RWPE1 (cell line): ENCODE measurements at regions not wholly inside any gene's neighbourhood (a gene's known extent, or its start where the extent isn't known, plus 50 kb on each side); places are given as distances from the start of the nearest gene placed in this dataset.

Source experiments
- CTCF ChIA-PET: fragments of 350-600 bp; sonication (Branson Sonifier 250); formaldehyde crosslinking; extraction: SDS; loops from one replicate; lab custom pipeline; 2021; lab: Yijun Ruan, JAX
- POLR2A ChIA-PET: fragments of 400-600 bp; formaldehyde crosslinking; extraction: SDS; loops from one replicate; lab custom pipeline; 2020; ENCODE audit warnings: antibody characterized with exemption; ENCODE audit not compliant: low non-redundant PET; lab: Yijun Ruan, JAX
- DNase-seq: peaks from one replicate; pipeline ENCODE4 v3.0.0; 2012; ENCODE audit warnings: low spot score
- H3K27ac ChIP-seq: fragments of 450-650 bp; 2 replicates; pipeline ENCODE4 v1.5.1; 2017
- TF ChIP-seq, protein P1 (sequence below): fragments of 450-650 bp; conservative IDR thresholded peaks from 2 replicates; pipeline ENCODE4 v1.5.1; 2017; ENCODE audit warnings: low read depth, mild to moderate bottlenecking

DNA sequence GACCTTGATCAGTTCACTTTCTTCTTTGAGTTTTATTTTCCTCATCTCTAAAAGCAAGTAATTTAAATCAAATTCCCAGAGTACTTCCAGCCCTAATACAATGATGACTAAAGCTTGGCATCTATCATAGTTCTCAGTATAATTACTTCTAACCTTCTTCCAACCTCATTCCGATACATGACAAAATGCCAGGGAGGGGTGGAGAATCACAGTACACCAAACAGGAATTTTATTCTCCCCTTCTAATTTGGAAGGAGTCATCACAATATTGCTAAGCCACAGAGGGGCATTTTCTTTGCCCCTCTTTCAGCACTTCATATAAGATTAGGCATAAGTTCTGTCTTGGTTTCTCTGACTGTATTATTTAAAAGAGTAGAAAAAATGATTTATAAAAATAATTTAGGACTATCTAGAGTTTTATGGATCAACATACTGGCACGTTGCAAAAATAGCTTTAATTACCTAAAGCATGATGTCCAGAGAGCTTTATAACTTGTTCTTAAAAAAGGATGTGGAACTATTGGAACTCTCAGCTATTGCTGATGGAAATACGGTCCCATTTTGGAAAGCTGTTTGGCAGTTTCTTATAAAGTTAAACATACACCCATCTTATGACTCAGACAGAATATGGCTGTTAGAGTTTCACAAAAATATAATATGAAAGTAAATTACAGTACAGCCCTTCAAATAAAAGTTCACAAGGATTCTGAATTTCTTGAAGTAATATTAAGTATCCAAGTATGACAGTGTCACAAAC, 86.9 kb upstream of the UBE2E2 start:
- TF ChIP-seq, protein P1, sequence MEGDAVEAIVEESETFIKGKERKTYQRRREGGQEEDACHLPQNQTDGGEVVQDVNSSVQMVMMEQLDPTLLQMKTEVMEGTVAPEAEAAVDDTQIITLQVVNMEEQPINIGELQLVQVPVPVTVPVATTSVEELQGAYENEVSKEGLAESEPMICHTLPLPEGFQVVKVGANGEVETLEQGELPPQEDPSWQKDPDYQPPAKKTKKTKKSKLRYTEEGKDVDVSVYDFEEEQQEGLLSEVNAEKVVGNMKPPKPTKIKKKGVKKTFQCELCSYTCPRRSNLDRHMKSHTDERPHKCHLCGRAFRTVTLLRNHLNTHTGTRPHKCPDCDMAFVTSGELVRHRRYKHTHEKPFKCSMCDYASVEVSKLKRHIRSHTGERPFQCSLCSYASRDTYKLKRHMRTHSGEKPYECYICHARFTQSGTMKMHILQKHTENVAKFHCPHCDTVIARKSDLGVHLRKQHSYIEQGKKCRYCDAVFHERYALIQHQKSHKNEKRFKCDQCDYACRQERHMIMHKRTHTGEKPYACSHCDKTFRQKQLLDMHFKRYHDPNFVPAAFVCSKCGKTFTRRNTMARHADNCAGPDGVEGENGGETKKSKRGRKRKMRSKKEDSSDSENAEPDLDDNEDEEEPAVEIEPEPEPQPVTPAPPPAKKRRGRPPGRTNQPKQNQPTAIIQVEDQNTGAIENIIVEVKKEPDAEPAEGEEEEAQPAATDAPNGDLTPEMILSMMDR: no peak
- POLR2A ChIA-PET: no interaction called here
- no peak for DNase-seq
- H3K27ac ChIP-seq: no peak overlapping the region
- CTCF ChIA-PET: interaction anchor here (0.7 kb wide), 1 partner anchor 437 kb away, joined by 3 read pairs; no protein-coding TSS in a partner anchor

GRCh38 chr3:23117856-23118255, 85.3 kb upstream of the UBE2E2 start:
- ChIA-PET CTCF (no interaction called here), POLR2A (no interaction called here)
- TF ChIP-seq, protein P1: no peak
- DNase-seq: no peak
- no peak overlapping the region for H3K27ac ChIP-seq

GRCh38 chr3:23127196-23127595, 75.9 kb upstream of the UBE2E2 start:
- DNase-seq: no peak
- TF ChIP-seq, protein P1: no peak
- H3K27ac ChIP-seq: no peak overlapping the region
- CTCF ChIA-PET: interaction anchor here (0.7 kb wide), 1 partner anchor 189 kb away, joined by 3 read pairs; no protein-coding TSS in a partner anchor
- POLR2A ChIA-PET: no interaction called here

GRCh38 chr3:23128655-23129054, 74.5 kb upstream of the UBE2E2 start:
- DNase-seq: no peak
- ChIA-PET POLR2A (no interaction called here), CTCF (no interaction called here)
- H3K27ac ChIP-seq: no peak overlapping the region
- TF ChIP-seq, protein P1: no peak

GRCh38 chr3:23129117-23129516, 74.0 kb upstream of the UBE2E2 start:
- DNase-seq: no peak
- TF ChIP-seq, protein P1: no peak
- H3K27ac ChIP-seq: no peak overlapping the region
- ChIA-PET CTCF (no interaction called here), POLR2A (no interaction called here)

DNA sequence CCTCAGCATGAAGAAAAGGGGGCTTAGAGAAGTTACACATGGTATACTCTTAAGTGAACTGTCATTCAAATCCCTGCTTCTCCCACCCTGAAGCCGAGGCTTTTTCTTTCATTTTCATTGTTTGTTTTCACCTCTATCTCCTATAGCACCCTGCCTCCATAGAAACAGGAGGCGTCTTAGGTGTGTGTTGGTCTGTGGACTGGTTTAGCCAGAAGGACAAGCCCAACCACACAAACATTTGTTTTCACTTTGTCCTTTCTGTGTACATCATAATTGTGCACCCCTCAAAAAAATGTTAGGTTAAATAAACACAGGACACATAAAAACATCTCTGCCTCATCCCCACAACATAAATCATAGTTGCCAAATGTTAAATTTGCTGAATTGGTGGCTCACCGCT, 73.3 kb upstream of the UBE2E2 start:
- CTCF ChIA-PET: no interaction called here
- TF ChIP-seq, protein P1: no peak

More for the DNA sequence above, 73.3 kb upstream of the UBE2E2 start:
- POLR2A ChIA-PET: no interaction called here
- no peak overlapping the region for H3K27ac ChIP-seq
- DNase-seq: peak; percentile 4
